ENCODE measurements at regions not wholly inside any gene's neighbourhood (a gene's known extent, or its start where the extent isn't known, plus 50 kb on each side); places are given as distances from the start of the nearest gene placed in this dataset.

- no peak overlapping the region for H3K4me3 ChIP-seq (ENCODE audit: low read length)
- no peak for DNase-seq (ENCODE audit: low read depth)
- TF ChIP-seq CTCF (conservative IDR thresholded peaks at IDR 0.05; ENCODE audit: low read length), result no peak
Observed at GRCh38 chr3:64970634-64971033, 282.8 kb upstream of the ADAMTS9 start.

- DNase-seq (ENCODE audit: low read depth), result no peak
- TF ChIP-seq CTCF (conservative IDR thresholded peaks at IDR 0.05; ENCODE audit: low read length), result no peak
- H3K4me3 ChIP-seq (ENCODE audit: low read length), result no peak overlapping the region
Observed at GRCh38 chr3:64961301-64961700, 273.5 kb upstream of the ADAMTS9 start.

- no peak for TF ChIP-seq CTCF (conservative IDR thresholded peaks at IDR 0.05; ENCODE audit: low read length)
- H3K4me3 ChIP-seq (ENCODE audit: low read length), result no peak overlapping the region
- DNase-seq (ENCODE audit: low read depth), result peak; percentile 54
Observed at GRCh38 chr3:64958199-64958843, 270.5 kb upstream of the ADAMTS9 start.

GRCh38 chr3:64957408-64958198, 269.8 kb upstream of the ADAMTS9 start:
- DNase-seq (ENCODE audit: low read depth), result no peak
- TF ChIP-seq CTCF (conservative IDR thresholded peaks at IDR 0.05; ENCODE audit: low read length), result no peak
- H3K4me3 ChIP-seq (ENCODE audit: low read length), result no peak overlapping the region

GRCh38 chr3:64956711-64957325, 269.0 kb upstream of the ADAMTS9 start:
- TF ChIP-seq CTCF (conservative IDR thresholded peaks at IDR 0.05; ENCODE audit: low read length), result no peak
- H3K4me3 ChIP-seq (ENCODE audit: low read length), result no peak overlapping the region
- no peak for DNase-seq (ENCODE audit: low read depth)

GRCh38 chr3:64954995-64955636, 267.3 kb upstream of the ADAMTS9 start:
- DNase-seq (ENCODE audit: low read depth), result no peak
- TF ChIP-seq CTCF (conservative IDR thresholded peaks at IDR 0.05; ENCODE audit: low read length), result no peak

More at GRCh38 chr3:64954995-64955636, 267.3 kb upstream of the ADAMTS9 start:
- H3K4me3 ChIP-seq (ENCODE audit: low read length), result no peak overlapping the region

All from AG10803 (cell line).